Hematopoietic multipotent progenitor cell treated with erythropoietin and hydrocortisone succinate and interleukin-3 and kit ligand, for 17 days (in vitro differentiated cells): ENCODE measurements at regions not wholly inside any gene's neighbourhood (a gene's known extent, or its start where the extent isn't known, plus 50 kb on each side); places are given as distances from the start of the nearest gene placed in this dataset.
"Not testable (repeated sequence)": the region's sequence is repeated elsewhere in the genome, so short reads cannot be mapped to it uniquely, and the experiment has no call there.

ENCODE experiments used
- DNase-seq: peaks from one replicate; pipeline ENCODE4 v3.0.0-alpha.2; 2015; ENCODE audit warnings: low spot score

- no peak for DNase-seq
Measured at GRCh38 chrX:140065961-140066662, 100.8 kb upstream of the CXorf66 start.

DNA sequence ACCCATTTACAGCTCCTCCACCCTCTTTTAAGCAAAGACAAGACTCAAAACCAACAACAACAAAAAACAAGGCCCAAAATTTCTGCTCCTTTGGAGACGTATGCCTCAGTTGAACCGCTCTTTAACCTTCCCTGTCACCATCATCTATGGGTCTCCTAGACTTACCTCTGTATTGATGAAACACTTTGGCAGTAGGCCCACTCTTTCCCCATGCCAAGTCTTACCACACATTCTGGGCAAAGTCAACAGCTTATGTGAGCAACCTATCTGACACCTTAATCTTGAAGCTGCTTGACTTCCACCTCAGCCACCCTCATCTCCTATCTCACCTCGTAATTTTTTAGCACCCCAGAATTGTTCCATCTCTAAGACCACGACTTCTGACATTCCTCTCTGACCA, 99.7 kb upstream of the CXorf66 start:
- no peak for DNase-seq

DNA sequence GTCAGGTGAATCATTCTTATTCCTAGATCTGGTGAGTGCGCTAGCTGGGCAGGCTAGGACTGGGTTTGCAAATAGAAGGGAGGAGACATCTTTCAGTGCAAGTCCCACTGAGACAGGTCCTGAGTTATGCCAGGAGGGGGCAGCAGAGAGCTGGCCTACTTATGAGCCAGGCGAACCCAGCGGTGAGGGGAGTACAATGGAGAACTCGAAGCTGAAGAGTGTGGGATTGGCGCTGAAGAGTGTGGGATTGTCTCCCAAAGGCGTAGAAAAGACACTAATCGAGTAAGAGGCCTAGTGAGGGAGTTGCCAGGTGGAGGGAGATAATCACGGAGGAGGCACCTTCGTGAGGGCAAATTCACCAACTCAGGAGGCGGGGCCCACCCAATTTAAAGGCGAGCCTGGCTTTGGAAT, 91.7 kb upstream of the CXorf66 start:
- peak; percentile 24 for DNase-seq

GRCh38 chrX:140053846-140054245, 88.5 kb upstream of the CXorf66 start:
- DNase-seq, result no peak

DNA sequence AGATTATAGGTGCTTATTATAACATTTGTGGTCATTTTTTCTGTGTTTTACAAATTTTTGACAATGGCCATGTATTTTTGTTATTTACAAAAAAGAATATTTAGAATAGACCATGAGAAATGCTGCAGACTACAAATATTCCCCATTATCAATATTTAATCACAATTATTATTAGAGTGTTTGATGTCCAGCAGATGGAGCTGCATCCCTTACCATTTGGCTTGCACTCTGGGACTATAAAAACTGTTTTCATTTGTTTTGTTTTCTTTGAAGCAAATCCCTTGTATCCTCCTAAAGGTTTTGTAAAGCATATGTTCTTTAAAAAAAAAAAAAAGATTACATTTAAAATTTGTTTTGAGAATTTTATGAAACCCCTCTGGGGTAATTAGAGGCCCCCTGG, 85.6 kb upstream of the CXorf66 start:
- no peak for DNase-seq

DNA sequence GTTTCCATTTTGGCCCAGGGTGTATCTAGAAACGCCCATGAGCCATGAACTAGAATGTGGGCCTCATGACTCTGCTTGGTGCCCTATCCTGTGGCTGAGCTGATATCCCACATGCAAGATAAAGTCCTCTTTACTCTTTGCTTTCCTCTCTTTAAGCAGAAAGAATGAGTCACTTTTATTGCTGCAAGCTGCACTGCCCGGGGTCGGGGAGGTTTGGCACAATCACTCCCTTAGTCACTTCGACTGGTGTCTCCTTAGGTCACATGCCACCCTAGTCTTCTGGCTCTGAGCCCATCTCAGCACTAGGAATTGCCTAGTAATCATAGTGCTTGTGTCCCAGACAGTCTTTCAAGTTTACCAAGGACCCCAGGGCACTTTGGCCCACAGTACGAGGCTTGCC, 75.1 kb upstream of the CXorf66 start:
- DNase-seq, result no peak

- no peak for DNase-seq
Measured at GRCh38 chrX:140038842-140039241, 73.5 kb upstream of the CXorf66 start.

DNA sequence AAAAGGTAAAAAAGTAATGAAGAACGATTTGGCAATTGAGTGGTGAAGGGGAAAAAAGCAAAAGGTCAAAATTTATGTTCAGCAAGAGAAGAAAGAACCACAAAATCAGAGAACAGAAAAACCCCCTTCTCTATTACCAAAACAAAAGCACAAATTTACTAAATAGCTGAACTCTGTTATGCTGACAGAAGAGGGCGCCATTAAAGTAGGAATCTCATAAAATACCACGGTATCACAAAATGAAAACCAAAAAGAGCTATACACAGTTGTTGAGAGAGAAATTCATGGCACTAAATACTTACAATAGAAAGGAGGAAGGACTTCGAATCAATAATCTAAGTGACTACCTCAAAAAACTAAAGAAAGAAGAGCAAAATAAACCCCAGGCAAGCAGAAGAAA, 69.6 kb upstream of the CXorf66 start:
- DNase-seq, result no peak

DNA sequence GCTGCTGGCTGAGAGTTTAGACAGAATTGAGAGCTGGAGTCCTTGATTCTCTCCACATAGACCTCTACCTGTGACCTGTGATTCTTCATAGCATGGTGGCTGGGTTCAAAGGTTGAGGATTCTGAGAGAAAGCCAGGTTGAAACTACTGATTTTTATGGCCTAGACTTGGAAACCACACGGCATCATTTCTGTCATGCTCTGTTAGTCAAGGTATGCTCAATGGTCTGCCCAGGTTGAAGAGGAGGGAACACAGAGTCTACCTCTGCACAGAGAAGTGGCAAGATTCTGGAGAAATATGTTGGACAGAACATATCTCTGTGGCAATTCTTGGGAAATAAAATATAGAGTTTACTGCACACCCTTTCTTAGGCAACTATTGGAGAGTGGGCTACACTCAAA, 57.2 kb upstream of the CXorf66 start:
- DNase-seq, result no peak

GRCh38 chrX:140019134-140019533, 53.8 kb upstream of the CXorf66 start:
- DNase-seq, result not testable (repeated sequence)
